NCI-H2081 treated with DMSO at 0.1 percent for 48 hours (cell line): ENCODE measurements at regions not wholly inside any gene's neighbourhood (a gene's known extent, or its start where the extent isn't known, plus 50 kb on each side); places are given as distances from the start of the nearest gene placed in this dataset.

Experiments
- DNase-seq: peaks from one replicate; lab custom pipeline; 2025; lab: John Stamatoyannopoulos, UW

DNA sequence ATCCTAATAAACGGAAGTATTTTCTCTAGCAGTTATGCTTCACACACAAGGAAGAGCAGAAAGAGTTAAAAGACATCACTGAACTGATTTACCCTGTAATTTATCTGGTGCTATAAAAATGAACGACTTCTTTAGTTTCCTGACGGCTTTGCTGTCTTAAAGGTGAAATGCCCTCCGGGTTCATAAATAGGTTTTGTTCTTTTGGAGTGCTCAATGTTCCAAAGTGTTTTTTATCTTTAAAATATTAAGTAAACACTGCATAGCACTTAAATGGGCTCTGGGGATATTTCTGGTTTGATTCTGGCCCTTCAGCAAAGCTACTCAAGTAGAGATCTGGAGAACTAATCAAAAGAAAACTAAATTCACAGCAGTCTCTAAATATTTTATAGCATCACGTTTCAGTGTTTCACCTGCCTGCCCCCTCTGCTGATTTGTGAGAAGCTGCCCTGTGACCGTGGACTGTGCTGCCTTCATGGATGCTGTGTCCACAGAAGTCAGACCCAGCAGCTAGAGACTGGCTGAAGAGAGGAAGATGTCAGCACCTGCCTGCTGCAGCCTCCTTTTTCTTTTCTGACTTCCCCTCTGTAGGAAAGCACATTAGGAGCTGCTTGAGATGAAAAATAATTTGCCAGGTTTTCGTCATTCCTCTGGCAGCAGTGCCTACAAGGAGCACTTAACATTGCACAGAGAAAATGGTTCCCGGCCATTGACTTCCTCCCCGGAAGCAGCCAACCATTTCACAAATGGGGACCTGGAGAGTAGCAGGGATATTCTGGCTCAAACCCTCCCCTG, 205.1 kb upstream of the FSCB start:
- no peak for DNase-seq

GRCh38 chr14:44701563-44702263, 194.6 kb upstream of the FSCB start:
- DNase-seq = no peak

- no peak for DNase-seq
These were observed 193.6 kb upstream of the FSCB start for GRCh38 chr14:44700694-44701093.

DNA sequence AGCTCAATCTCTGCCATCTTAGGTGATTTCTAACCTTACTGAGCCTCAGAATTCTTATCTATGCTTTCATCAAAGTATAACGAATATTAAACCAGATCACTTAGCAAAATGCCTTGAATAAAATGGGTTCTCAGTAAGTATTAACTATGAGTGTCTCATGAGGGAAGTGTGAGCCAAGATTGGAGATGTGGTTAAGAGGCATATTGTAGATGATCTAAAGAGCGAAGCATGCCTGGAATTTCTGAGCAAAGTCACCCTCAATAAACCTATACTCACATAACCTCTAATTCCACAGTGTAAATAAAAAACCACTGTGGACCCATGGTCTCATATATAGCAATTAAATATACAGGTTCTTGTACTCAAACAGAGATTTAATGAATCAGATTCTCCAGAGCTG, 193.1 kb upstream of the FSCB start:
- DNase-seq = no peak

DNA sequence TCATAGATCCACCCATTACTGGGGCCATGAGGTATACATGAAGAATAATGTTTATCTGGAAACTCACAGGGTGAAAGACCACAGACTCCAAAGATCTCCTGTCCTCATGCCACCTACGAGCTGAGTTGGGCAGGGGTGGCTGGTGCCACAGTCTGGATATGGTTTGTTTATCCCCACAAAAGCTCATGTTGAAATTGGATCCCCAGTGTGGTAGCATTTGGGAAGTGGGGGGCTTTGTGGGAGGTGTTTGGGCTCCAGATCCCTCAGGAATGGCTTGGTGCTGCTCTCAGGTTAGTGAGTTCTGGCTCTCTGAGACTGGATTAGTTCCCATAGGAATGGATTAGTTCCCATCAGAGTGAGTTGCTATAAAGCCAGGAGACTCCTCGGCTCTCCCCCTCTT, 192.3 kb upstream of the FSCB start:
- DNase-seq = no peak

DNA sequence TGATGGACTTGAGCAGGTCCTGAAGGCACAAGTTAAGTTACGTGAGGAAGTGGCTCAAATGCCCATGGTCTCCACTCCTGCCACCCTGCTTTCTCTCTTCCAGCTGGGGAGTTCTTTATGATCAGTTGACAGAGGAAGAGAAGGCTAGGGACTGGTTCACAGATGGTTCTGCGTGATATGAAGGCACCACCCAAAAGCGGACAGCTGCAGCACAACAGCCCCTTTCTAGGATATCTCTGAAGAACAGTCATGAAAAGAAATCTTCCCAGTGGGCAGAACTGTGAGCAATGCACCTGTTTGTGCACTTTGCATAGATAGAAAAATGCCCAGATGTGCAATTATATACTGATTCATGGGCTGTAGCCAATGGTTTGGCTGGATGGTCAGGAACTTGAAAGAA, 162.4 kb upstream of the FSCB start:
- DNase-seq = no peak

DNA sequence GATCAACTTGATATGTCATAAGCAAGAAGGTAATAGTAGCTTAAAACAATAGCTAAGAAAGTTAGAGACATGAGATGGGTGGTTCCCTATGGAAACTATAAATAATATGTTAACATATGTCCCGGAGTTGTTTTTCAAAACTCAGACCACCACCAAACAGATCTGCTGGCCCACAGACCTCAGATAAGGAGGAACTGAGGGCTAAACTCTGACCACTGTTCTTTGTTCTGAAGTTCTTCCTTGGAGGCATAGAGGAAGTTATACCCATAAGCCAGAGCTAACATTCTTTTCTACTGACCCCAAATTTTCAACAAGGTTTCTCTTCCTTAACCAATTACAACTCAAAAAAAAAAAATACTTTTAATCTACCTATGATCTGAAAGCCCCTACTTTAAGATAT, 156.1 kb upstream of the FSCB start:
- DNase-seq = no peak

- no peak for DNase-seq
These were observed 155.3 kb upstream of the FSCB start for GRCh38 chr14:44662250-44662891.

GRCh38 chr14:44658389-44658696, 151.3 kb upstream of the FSCB start:
- no peak for DNase-seq

DNA sequence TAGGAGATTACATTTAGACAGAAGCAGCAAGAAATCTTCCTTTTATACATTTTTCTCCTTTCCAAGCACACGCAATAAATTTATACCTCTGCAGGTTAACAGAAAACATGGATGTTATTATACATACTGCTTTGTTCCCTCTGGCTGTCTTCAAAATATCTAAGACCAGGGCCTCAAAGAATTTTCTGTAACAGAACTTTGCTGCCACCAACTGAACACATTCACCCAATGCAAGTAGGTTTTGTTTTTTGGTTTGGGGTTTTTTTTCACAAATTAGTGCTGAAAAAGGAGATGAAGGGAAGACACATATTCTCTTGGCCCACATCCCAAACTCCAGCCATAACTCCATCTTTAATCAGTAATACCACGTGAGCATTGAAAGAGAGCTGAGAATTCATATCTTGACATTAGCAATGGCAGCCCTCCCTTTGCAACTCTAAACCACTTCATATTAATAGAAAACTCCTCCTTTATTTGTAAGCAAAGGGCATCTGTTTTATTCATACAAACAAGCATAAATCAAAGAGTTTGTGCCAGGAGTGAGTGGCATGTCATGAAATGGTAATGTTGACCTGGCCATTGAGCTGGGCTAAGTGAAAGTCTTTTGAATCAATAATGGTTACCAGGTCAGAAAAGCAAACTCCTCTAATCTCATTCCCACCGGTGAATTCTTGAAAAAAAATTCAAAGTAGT, 150.8 kb upstream of the FSCB start:
- DNase-seq = peak; percentile 81

DNA sequence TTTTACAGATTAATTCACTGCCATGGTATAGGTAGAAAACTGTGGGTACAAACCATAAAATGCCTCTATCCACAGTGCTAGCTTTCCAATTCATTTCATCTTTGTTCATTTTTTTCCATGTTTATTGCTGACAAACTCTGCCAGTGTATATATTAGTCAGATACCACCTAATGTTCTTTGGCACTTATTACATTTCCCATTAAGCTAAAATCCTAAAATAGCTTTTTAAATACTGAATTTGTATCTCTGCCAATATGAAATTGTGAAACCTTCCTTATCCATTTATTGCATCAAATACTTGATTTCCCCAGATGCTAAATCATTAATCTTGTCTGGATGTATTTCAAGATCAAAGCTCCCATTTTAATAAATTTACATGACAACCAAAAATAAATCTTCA, 150.1 kb upstream of the FSCB start:
- peak; percentile 34 for DNase-seq

GRCh38 chr14:44654591-44654990, 147.5 kb upstream of the FSCB start:
- DNase-seq = no peak

DNA sequence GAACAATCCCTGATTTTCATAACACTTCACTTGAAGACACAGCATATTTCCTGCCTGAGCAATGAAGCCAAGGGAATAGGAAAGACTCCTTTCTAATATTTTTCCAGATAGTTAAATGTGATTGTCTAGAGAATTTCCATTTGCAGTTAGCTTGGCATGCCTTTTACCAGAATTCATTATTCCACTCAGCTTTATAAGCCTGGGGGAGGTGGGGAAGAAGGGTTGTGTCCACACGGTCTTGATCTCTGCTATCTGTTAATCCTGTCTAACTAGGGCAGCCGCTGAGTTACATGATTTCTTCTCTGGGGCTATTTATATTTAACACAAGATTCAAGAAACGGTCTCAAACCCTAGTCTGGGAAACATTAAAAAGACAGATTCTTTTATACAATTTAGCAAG, 146.6 kb upstream of the FSCB start:
- no peak for DNase-seq

DNA sequence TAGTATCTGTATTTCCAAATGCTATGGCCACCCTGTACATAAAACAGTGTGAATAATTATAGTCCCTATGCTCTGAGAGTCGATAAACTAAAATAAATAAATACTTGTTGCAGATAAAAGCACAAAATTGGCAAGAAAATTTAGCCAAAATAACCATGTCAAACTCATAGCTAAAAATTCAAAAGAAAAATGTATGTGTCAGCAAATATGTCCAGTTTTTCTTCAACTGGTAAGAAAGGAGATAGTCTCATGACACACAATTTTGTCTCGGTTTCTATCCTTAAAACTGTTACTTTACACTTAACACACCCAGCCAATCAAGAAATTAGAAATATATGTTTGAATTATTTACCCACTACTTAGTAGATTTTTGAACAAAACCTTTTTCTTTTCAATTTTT, 145.6 kb upstream of the FSCB start:
- no peak for DNase-seq

DNA sequence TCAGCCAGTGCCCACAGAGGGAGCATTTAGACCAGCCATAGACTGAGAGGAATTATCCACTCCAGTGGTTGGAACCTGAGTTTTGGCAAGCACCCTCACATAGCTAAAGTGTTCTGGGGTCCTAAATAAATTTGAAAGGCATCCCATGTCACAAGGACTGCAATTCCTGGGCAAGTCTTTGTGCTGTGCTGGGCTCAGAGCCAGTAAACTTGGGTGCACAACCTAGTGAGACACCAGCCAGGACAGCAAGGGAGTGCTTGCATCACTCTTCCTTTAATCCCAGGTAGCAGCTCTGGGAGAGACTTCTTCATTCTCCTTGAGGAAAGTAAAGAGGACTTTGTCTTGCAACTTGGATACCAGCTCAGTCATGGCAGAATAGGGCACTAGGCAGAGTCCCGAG, 142.0 kb upstream of the FSCB start:
- no peak for DNase-seq

- DNase-seq = no peak
These were observed 133.3 kb upstream of the FSCB start for GRCh38 chr14:44640416-44640815.

GRCh38 chr14:44639781-44640385, 132.8 kb upstream of the FSCB start:
- no peak for DNase-seq

DNA sequence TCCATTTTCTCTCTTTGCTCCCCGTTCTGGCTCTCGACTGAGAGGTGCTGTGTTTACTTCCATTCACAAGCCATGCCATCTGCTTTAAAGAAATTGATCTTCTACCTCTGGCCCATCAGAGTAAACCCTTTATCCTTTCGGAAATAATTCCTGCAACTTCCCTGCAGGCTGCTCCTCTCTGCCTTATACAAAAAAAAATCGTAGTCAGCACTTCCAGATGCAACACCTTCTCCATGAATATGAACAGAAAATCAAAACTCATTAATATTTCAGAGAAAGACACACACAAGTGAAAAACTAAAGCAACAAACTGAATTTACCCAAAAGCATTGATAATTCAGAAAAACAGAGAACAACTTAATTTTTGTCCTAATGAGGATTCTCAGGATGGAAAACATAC, 127.6 kb upstream of the FSCB start:
- DNase-seq = no peak

DNA sequence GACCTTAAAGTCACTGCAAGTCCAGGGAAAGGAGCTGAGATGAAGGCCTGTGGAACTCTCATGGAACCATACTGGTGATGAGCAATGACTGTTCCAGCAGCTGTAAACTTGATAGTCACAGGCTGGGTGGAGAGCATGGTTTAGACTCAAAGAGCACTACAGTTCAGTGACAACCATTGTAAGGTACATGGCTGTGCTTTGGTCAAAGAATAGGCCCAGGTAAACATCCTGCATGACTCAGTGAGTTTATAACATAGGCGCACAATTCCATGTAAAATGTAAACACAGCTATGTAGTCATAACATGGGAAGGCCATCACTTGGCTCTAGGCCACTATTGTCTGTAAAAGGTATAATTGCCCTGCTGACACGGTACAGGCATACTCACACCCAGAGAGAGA, 119.3 kb upstream of the FSCB start:
- DNase-seq = no peak

DNA sequence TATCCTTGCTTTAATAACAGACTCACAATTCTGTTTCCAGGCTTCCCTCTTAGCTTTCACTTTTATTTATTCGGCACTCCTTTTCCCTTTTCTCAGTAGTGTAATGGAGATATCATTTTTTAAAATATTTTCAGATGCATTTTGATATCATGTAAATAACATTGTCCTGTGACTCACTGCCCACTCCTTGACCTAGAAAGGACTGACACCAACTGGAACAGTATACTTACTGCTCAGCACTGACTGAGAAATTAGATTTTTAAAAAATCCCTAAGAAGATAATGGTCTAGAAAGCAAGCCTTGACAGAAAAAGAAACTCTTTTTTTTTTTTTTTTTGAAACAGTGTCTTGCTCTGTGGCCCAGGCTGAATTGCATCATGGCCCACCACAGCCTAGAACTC, 118.0 kb upstream of the FSCB start:
- no peak for DNase-seq

GRCh38 chr14:44620121-44621019, 113.3 kb upstream of the FSCB start:
- DNase-seq = no peak
